Astrocyte (in vitro differentiated cells and primary cell): ENCODE measurements at regions not wholly inside any gene's neighbourhood (a gene's known extent, or its start where the extent isn't known, plus 50 kb on each side); places are given as distances from the start of the nearest gene placed in this dataset.

Experiments
- DNase-seq: peaks from one replicate; pipeline ENCODE4 v3.0.0-alpha.2; 2010; ENCODE audit warnings: low read depth
- FAIRE-seq: peaks from 2 replicates; lab custom pipeline; 2011; peaks lifted over from hg19 to GRCh38; lab: Jason Lieb, UNC
- H2AFZ ChIP-seq: 2 replicates; pipeline ENCODE4 v1.6.0; 2012; ENCODE audit warnings: low read depth, low read length, inconsistent platforms
- H3K27ac ChIP-seq: 2 replicates; pipeline ENCODE4 v1.5.1; 2011; ENCODE audit warnings: low read depth, low read length, inconsistent platforms
- H3K27me3 ChIP-seq: 2 replicates; pipeline ENCODE4 v1.6.0; 2011; ENCODE audit warnings: low read length, inconsistent platforms; ENCODE audit not compliant: insufficient read depth
- H3K36me3 ChIP-seq: 2 replicates; pipeline ENCODE4 v1.5.1; 2011; ENCODE audit warnings: low read length, inconsistent platforms; ENCODE audit not compliant: insufficient read depth
- H3K4me1 ChIP-seq: 2 replicates; pipeline ENCODE4 v1.5.1; 2011; ENCODE audit warnings: low read length, inconsistent platforms; ENCODE audit not compliant: insufficient read depth
- H3K4me2 ChIP-seq: 2 replicates; pipeline ENCODE4 v1.6.0; 2012; ENCODE audit warnings: low read length, inconsistent platforms
- H3K4me3 ChIP-seq: 2 replicates; pipeline ENCODE4 v1.5.1; 2011; ENCODE audit warnings: low read depth, mild to moderate bottlenecking, low read length, inconsistent platforms; ENCODE audit not compliant: insufficient read depth
- H3K79me2 ChIP-seq: 2 replicates; pipeline ENCODE4 v1.6.0; 2012; ENCODE audit warnings: mild to moderate bottlenecking, low read length, inconsistent platforms; ENCODE audit not compliant: insufficient read depth
- H3K9ac ChIP-seq: 2 replicates; pipeline ENCODE4 v1.6.0; 2012; ENCODE audit warnings: mild to moderate bottlenecking, low read length, inconsistent platforms
- H3K9me3 ChIP-seq: 2 replicates; pipeline ENCODE4 v1.5.1; 2012; ENCODE audit warnings: low read depth, mild to moderate bottlenecking, low read length, inconsistent platforms; ENCODE audit not compliant: insufficient read depth
- H4K20me1 ChIP-seq: 2 replicates; pipeline ENCODE4 v1.6.0; 2012; ENCODE audit warnings: low read length, inconsistent platforms; ENCODE audit not compliant: insufficient read depth
- H3K27ac Mint-ChIP-seq: one replicate; pipeline ENCODE4 v1.8.0; 2021; ENCODE audit warnings: mild to moderate bottlenecking, mixed read lengths; ENCODE audit not compliant: unreplicated experiment
- H3K27me3 Mint-ChIP-seq: one replicate; pipeline ENCODE4 v1.8.0; 2021; ENCODE audit warnings: low read depth, mixed read lengths; ENCODE audit not compliant: unreplicated experiment
- H3K36me3 Mint-ChIP-seq: one replicate; pipeline ENCODE4 v1.8.0; 2021; ENCODE audit warnings: low read depth, mixed read lengths; ENCODE audit not compliant: unreplicated experiment
- H3K4me1 Mint-ChIP-seq: one replicate; pipeline ENCODE4 v1.8.0; 2021; ENCODE audit warnings: low read depth, mixed read lengths; ENCODE audit not compliant: unreplicated experiment
- H3K4me3 Mint-ChIP-seq: one replicate; pipeline ENCODE4 v1.8.0; 2021; ENCODE audit warnings: mild to moderate bottlenecking, moderate library complexity, mixed read lengths; ENCODE audit not compliant: unreplicated experiment
- H3K9me3 Mint-ChIP-seq: one replicate; pipeline ENCODE4 v1.8.0; 2021; ENCODE audit warnings: mild to moderate bottlenecking, mixed read lengths; ENCODE audit not compliant: unreplicated experiment
- EZH2 ChIP-seq: IDR thresholded peaks from 2 replicates; pipeline ENCODE4 v1.6.1; 2012; ENCODE audit warnings: mild to moderate bottlenecking, low read length, inconsistent platforms; ENCODE audit not compliant: insufficient read depth
- TF ChIP-seq, protein P1 (sequence below): IDR thresholded peaks from 2 replicates; pipeline ENCODE4 v1.5.1; 2011; ENCODE audit warnings: low read depth, mild to moderate bottlenecking, inconsistent platforms, low read length, moderate library complexity; ENCODE audit not compliant: insufficient read depth

DNA sequence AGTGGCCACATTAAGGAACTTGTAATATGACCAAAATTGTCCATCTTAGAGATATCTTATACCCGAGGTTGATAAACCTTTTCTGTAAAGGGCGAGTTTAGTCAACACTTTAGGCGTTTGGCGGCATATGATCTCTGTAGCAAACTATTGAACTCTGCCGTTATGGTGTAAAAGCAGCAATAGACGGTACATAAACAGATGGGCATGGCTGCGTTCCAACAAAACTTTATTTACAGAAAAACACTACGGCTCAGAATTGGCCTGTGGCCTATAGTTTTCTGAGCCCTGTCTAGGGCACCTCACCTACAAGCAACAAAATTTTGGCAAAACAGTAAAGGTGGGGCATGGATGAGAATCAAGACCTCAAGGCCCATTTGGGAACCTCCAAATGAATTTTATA, 121.9 kb upstream of the HAAO start:
- no peaks in the 10 kb centered on the region for H3K36me3 Mint-ChIP-seq
- H3K9me3 Mint-ChIP-seq = peaks cover 3% of the 10 kb centered on the region

DNA sequence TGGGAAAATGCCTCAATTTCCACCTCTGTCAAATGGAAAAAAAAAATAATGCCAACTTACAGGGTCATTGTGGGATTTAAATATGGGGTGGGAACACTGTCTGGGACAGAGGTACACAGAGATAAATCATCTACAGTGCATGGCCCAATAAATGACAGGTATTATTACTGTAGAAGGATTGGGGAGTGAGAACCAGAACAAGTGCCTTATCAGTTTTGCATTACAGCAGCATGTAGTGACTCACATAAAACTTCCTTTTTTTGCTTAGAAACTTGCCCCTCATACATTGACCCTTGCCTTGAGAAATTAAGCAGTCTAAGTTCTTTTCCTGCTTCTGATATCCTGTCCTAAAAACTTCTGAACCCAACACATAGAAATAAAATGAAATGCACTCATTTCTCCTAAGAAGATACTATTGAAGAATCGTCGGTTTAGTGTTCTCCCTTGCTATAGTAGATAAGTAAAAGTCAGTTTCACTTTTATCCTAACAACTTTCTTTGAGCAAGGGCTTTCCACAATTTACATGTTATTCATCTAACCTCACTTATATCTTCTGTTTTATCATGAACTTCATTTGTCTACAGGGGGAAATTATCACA, 121.0 kb upstream of the HAAO start:
- Histone ChIP-seq H3K36me3 (no peaks in the 10 kb centered on the region), H3K9ac (no peak overlapping the region), H2AFZ (no peak overlapping the region), H3K27me3 (no peaks in the 10 kb centered on the region), H3K9me3 (no peaks in the 10 kb centered on the region), H4K20me1 (no peaks in the 10 kb centered on the region), H3K79me2 (no peaks in the 10 kb centered on the region), H3K4me1 (peaks cover 14% of the 10 kb centered on the region), H3K27ac (no peak overlapping the region), H3K4me3 (no peak overlapping the region), H3K4me2 (peak overlapping the region; percentile 13)
- FAIRE-seq (no peak), DNase-seq (no peak)
- Mint-ChIP-seq H3K27me3 (peaks cover 21% of the 10 kb centered on the region), H3K36me3 (no peaks in the 10 kb centered on the region), H3K27ac (no peak overlapping the region), H3K9me3 (peaks cover 3% of the 10 kb centered on the region), H3K4me1 (no peaks in the 10 kb centered on the region), H3K4me3 (no peak overlapping the region)
- TF ChIP-seq, protein P1, sequence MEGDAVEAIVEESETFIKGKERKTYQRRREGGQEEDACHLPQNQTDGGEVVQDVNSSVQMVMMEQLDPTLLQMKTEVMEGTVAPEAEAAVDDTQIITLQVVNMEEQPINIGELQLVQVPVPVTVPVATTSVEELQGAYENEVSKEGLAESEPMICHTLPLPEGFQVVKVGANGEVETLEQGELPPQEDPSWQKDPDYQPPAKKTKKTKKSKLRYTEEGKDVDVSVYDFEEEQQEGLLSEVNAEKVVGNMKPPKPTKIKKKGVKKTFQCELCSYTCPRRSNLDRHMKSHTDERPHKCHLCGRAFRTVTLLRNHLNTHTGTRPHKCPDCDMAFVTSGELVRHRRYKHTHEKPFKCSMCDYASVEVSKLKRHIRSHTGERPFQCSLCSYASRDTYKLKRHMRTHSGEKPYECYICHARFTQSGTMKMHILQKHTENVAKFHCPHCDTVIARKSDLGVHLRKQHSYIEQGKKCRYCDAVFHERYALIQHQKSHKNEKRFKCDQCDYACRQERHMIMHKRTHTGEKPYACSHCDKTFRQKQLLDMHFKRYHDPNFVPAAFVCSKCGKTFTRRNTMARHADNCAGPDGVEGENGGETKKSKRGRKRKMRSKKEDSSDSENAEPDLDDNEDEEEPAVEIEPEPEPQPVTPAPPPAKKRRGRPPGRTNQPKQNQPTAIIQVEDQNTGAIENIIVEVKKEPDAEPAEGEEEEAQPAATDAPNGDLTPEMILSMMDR = no peak
- no peak for TF ChIP-seq EZH2

More for the DNA sequence above, 121.9 kb upstream of the HAAO start:
- H3K4me3 ChIP-seq = no peak overlapping the region
- TF ChIP-seq, protein P1 = no peak
- TF ChIP-seq EZH2 = no peak
- H3K79me2 ChIP-seq = no peaks in the 10 kb centered on the region
- no peak overlapping the region for H3K9ac ChIP-seq
- no peak overlapping the region for H3K4me2 ChIP-seq
- no peak for FAIRE-seq
- no peak overlapping the region for H2AFZ ChIP-seq
- no peak overlapping the region for H3K27ac ChIP-seq
- Mint-ChIP-seq H3K4me1 (no peaks in the 10 kb centered on the region), H3K27me3 (peaks cover 17% of the 10 kb centered on the region), H3K4me3 (no peak overlapping the region), H3K27ac (no peak overlapping the region)
- H3K27me3 ChIP-seq = no peaks in the 10 kb centered on the region
- DNase-seq = no peak
- peaks cover 14% of the 10 kb centered on the region for H3K4me1 ChIP-seq
- no peaks in the 10 kb centered on the region for H4K20me1 ChIP-seq
- no peaks in the 10 kb centered on the region for H3K36me3 ChIP-seq
- H3K9me3 ChIP-seq = no peaks in the 10 kb centered on the region

DNA sequence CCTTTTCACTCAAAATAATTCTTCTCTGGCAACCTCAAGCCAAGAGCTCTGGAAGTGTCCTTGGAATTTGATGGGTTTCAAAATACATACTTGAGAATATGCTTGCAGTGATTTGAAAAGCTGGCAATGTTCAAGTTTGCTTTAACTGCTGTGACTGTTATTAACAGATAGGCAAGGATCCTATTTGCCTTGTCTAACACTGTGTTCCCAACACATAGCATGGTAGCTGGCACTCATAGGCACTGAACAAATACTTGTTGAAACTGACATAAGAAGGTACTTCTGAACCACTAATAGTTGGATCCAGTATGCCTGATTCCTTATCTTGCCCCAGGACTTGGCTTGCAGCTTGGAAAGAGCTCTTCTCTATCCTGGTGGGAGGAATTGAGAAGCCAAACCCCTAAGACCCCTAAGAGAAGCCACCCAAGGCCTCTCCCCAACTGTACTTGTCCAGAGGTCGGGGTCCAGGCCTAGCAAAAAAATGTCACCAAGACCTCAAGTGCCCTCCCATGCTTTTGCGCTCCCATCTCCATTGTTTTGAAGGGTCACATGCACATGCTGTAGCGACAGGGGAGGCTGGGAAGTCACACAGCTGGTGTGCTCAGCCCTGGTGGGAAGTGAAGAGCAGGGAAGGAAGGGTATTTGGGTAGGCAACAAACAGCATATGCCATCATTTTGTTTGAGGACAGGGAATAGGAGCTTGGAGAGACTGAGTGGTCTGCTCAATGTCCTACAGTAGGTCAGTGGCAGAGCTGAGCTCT, 118.4 kb upstream of the HAAO start:
- Mint-ChIP-seq H3K27ac (no peak overlapping the region), H3K36me3 (no peaks in the 10 kb centered on the region), H3K9me3 (peaks cover 3% of the 10 kb centered on the region), H3K27me3 (peaks cover 17% of the 10 kb centered on the region), H3K4me3 (no peak overlapping the region), H3K4me1 (peaks cover 11% of the 10 kb centered on the region)
- no peak for FAIRE-seq
- peaks cover 22% of the 10 kb centered on the region for H3K4me1 ChIP-seq
- H3K9me3 ChIP-seq = no peaks in the 10 kb centered on the region
- no peak for TF ChIP-seq EZH2
- TF ChIP-seq, protein P1 = no peak
- H3K27me3 ChIP-seq = no peaks in the 10 kb centered on the region
- H3K9ac ChIP-seq = no peak overlapping the region
- no peaks in the 10 kb centered on the region for H3K36me3 ChIP-seq
- no peaks in the 10 kb centered on the region for H3K79me2 ChIP-seq
- no peaks in the 10 kb centered on the region for H4K20me1 ChIP-seq
- no peak overlapping the region for H3K27ac ChIP-seq
- no peak for DNase-seq
- no peak overlapping the region for H3K4me2 ChIP-seq
- no peak overlapping the region for H3K4me3 ChIP-seq
- H2AFZ ChIP-seq = no peak overlapping the region
